Activated T-helper 9 cell treated with anti-CD3 and anti-CD28 coated beads, Interleukin-2, amount 50 U/mL, for 16 hours (primary cell): ENCODE measurements at regions not wholly inside any gene's neighbourhood (a gene's known extent, or its start where the extent isn't known, plus 50 kb on each side); places are given as distances from the start of the nearest gene placed in this dataset.
A peak's percentile ranks its signal among the peaks of the same experiment; 100 is the strongest.
"Not testable (repeated sequence)": the region's sequence is repeated elsewhere in the genome, so short reads cannot be mapped to it uniquely, and the experiment has no call there.

Experiments used
- DNase-seq: peaks from one replicate; pipeline ENCODE4 v3.0.0-alpha.2; 2020; ENCODE audit warnings: low read depth

- DNase-seq: no peak
These were observed 213.8 kb downstream of the BCAS1 start for GRCh38 chr20:53856300-53857295.

- no peak for DNase-seq
These were observed 214.7 kb downstream of the BCAS1 start for GRCh38 chr20:53855733-53856132.

DNA sequence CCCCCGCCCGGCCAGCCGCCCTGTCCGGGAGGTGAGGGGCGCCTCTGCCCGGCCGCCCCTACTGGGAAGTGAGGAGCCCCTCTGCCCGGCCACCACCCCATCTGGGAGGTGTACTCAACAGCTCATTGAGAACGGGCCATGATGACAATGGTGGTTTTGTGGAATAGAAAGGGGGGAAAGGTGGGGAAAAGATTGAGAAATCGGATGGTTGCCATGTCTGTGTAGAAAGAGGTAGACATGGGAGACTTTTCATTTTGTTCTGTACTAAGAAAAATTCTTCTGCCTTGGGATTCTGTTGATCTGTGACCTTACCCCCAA lies 215.8 kb downstream of the BCAS1 start:
- not testable (repeated sequence) for DNase-seq

DNA sequence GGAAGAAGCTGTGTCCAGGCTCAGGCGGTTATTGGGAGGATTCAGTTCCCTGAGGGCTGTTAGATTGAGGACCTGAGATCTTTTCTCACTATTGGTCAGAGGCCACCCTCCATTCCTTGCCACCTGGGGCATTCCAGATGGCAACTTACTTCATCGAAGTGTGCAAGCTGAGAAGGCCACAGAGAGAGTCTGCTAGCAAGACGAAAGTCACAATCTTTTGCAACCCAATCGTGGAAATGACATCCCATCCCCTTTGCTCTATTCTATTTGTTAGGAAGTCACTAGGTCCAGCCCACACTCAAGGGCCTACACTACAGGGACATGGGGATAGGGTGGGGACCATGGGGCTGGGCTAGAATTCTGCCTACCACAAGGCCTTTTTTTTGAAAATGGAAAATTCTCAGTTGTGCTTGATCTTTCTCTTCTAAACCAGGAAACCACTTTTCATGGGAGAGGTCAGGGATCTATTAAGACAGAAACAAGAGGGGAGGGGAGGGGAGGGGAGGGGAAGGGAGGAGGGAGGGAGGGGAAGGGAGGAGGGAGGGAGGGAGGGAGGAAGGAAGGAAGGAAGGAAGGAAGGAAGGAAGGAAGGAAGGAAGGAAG lies 217.2 kb downstream of the BCAS1 start:
- DNase-seq: no peak

DNA sequence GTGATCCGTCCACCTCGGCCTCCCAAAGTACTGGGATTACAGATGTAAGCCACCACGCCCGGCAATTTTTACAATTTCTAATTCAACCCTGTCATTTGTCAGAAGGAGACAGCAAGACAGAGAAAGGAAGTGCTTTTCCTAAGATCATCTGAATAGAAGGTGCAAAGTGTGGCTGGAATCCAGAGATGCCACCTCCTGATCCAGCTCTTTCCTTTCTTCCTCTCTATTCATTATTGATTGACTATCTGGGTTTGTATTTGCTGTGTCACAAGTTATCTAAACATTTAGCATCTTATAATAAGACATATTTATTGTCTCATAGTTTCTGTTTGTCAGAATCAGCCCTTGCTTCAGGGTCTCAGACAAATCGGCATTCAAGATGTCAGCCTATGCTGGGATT lies 217.7 kb downstream of the BCAS1 start:
- DNase-seq: no peak

DNA sequence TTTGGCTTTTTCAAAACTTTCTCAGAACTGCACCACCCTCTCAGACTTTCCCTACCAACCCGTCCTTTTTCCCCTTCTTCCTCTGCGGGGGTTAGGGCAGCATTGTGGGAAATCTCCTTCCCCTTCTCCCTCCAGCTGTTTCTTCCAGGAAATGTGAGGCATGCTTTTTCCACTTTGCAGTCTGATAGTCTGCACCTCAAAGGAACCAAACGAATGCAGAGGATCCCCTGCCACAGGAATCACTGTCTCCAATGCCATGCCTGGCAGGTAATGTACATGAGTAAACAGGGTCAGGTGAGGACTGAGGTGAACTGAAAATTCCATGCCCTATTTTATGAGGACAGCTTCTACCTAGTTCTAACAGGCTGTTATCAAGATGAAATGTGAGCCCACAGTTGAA lies 218.4 kb downstream of the BCAS1 start:
- no peak for DNase-seq

GRCh38 chr20:53850319-53850718 lies 220.1 kb downstream of the BCAS1 start:
- DNase-seq: no peak

- DNase-seq: no peak
These were observed 220.8 kb downstream of the BCAS1 start for GRCh38 chr20:53849471-53850059.

DNA sequence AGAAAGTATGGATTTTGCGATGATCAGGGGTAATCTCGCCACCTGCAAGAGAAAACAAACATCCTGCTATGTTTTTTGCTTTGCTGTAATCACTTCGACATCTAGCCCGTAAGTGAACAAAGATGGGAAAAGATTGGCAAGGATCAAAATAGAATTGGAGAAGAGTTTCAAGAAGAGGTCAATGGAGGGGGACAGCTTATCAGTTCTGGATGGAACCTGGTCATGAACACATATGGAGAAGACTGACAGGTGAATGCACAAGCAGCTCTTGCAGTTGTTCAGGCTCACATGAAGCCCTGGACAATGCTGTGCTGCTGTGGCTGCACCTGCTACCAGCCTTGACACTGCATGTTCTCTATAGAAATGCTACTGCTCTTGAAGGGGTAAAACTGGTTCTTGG lies 222.1 kb downstream of the BCAS1 start:
- no peak for DNase-seq

- no peak for DNase-seq
These were observed 222.6 kb downstream of the BCAS1 start for GRCh38 chr20:53847837-53848170.

GRCh38 chr20:53847139-53847836 lies 223.1 kb downstream of the BCAS1 start:
- DNase-seq: no peak

- DNase-seq: no peak
These were observed 223.8 kb downstream of the BCAS1 start for GRCh38 chr20:53846640-53847039.

DNA sequence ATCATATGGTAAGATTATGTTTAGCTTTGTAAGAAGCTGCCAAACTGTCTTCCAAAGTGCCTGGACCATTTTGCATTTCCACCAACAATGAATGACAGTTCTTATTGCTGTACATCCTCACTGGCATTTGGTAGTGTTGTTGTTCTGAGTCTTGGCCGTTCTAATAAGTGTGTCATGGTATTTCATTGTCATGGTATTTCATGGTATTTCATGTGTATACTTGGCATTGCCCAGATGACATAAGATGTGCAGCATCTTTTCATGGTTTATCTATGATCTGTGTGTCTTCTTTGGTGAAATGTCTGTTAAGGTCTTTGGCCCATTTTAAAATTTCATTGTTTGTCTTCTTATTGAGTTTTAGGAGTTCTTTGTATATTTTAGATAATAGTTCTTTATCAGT lies 224.4 kb downstream of the BCAS1 start:
- no peak for DNase-seq

GRCh38 chr20:53844259-53844658 lies 226.1 kb downstream of the BCAS1 start:
- no peak for DNase-seq

GRCh38 chr20:53843645-53844044 lies 226.7 kb downstream of the BCAS1 start:
- no peak for DNase-seq

- DNase-seq: no peak
These were observed 227.9 kb downstream of the BCAS1 start for GRCh38 chr20:53842301-53843099.

DNA sequence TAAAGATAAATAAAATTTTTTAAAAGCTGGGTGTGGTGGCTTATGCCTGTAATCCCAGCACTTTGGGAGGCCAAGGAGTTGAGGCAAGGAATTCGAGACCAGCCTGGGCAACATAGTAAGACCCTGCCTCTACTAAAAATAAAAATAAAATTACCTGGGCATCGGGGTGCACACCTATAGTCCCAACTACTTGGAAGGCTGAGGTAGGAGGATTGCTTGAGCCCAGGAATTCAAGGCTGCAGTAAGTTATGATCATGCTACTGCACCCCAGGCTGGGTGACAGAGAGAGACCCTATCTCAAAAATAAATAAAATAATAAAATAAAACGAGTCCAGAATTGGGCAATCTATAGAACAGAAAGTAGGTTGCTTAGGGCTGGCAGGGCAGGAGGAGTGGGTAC lies 228.7 kb downstream of the BCAS1 start:
- DNase-seq: no peak

DNA sequence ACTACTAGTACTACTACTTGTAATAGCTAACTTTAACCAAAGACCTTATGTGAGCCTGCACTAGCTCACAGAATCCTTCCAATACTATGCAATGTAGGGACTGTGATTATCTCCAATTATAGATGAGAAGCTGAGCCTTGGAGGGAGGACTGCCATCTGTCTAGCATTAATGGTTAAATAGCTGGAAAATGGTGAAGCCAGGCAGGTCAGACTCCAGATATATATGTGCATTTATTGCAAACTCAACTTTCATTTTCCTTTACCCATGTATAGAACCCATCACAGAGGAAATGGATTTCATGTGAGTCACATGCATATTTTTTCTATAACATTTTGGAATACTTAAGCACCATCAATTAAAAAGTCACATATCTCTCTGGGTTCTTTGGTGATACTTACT lies 229.9 kb downstream of the BCAS1 start:
- no peak for DNase-seq

DNA sequence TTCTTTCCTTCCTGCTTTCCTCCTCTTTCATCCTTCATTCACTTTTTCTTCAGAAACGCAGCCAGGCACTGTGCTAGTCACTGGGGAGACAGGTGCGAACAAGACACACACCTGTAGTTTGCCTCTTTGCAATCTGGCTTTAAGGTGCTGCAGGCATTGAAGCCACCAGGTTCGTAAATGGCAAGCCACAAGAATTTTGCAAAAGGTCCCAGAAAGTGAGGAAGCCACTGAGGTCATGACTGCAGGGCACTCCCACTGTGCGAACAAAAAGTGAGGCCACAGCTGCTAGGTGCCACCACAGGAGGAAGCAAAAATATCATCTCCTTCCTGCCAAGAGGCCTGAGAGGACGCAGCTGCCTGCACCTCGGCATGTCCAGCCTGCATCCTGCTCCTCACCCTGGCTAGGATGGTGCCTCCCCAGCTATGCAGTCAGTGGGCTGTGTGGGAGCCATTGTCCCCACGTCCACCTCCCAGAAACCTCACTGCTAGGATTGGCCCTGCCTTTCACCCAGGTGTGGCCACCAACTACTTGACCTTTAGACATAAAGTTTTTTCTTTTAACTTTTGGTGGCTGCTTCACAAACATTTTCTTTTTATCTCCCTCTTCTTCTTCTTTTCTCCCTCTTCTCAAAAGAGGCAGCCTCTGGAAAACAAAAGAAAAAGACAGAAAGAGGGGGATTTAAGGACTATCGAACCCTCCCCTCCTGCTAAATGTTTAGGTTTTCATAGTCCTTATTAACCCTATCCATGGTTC lies 230.8 kb downstream of the BCAS1 start:
- peak; percentile 14 for DNase-seq

DNA sequence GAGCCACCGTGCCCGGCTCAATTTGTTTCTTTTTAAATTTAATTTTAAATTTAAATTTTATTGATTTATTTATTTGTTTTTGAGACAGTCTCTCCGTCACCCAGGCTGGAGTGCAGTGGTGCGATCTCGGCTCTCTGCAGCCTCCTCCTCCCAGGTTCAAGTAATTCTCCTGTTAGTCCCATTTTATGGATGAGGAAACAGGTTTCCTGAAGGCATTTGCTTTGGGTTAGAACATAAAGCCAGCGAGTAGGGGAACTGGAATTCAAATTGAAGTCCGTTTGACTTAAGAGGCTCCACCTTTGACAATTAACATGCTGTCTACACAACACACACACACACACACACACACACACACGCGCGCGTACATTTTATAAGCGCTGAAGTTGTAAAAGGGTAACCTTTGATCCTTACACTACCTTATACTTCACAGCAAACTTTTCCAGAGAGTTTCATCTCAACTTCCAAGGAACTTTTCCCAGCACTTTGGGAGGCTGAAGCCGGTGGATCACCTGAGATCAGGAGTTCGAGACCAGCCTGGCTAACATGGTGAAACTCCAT lies 232.0 kb downstream of the BCAS1 start:
- no peak for DNase-seq
